ENCODE measurements at regions not wholly inside any gene's neighbourhood (a gene's known extent, or its start where the extent isn't known, plus 50 kb on each side); places are given as distances from the start of the nearest gene placed in this dataset.

DNA sequence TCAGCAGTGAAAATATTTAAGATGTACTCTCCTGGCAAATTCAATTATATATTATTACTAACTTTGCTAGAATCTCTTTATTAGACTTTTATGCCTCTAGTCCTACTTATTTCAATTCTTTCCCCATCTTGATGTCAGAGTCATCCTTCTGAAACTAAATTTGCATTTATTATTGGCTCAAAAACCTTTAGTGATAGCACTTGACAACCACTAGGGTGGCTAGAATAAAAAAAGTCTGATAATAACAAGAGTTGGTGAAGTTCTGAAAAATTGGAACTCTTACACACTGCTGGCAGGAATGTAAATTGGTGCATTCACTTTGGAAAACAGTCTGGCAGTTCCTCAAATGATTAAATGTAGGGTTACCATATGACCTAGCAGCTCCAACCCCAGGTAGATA lies 73.8 kb downstream of the LSMEM1 start:
- no peak overlapping the region for H3K4me3 ChIP-seq (ENCODE audit: low read length)
- no peak overlapping the region for H3K27ac ChIP-seq (ENCODE audit: low read depth, low read length)
- no peak overlapping the region for H3K9ac ChIP-seq (ENCODE audit: low read length)
- H3K4me2 ChIP-seq (ENCODE audit: low read length) = no peak overlapping the region
- H4K8ac ChIP-seq (ENCODE audit: low read depth, low read length) = no peak overlapping the region
- H2BK15ac ChIP-seq (replicated peaks; ENCODE audit: low read depth) = no peak overlapping the region
- no peak for DNase-seq
- H2BK120ac ChIP-seq (ENCODE audit: low read depth, low read length) = no peak overlapping the region
- H3K79me1 ChIP-seq (ENCODE audit: low read length) = no peaks in the 10 kb centered on the region
- no peaks in the 10 kb centered on the region for H3K79me2 ChIP-seq (ENCODE audit: control insufficient read depth, insufficient read depth, low read length)
- H3K27me3 ChIP-seq (ENCODE audit: insufficient read depth, low read length, poor library complexity) = no peaks in the 10 kb centered on the region
- no peak overlapping the region for H4K5ac ChIP-seq (ENCODE audit: low read length)
- no peak overlapping the region for H3K23ac ChIP-seq (ENCODE audit: low read length)
- no peaks in the 10 kb centered on the region for H3K36me3 ChIP-seq (ENCODE audit: control insufficient read depth, insufficient read depth, low read length)
- no peak overlapping the region for H3K18ac ChIP-seq (ENCODE audit: low read length)
- no peak overlapping the region for H2BK5ac ChIP-seq (ENCODE audit: low read length)
- H2AK5ac ChIP-seq (ENCODE audit: low read length) = no peak overlapping the region
- no peak overlapping the region for H3K4ac ChIP-seq (ENCODE audit: low read depth, low read length)
- no peaks in the 10 kb centered on the region for H3K4me1 ChIP-seq (ENCODE audit: control insufficient read depth, low read depth, low read length)
- no peak overlapping the region for H3K56ac ChIP-seq (ENCODE audit: low read length)

DNA sequence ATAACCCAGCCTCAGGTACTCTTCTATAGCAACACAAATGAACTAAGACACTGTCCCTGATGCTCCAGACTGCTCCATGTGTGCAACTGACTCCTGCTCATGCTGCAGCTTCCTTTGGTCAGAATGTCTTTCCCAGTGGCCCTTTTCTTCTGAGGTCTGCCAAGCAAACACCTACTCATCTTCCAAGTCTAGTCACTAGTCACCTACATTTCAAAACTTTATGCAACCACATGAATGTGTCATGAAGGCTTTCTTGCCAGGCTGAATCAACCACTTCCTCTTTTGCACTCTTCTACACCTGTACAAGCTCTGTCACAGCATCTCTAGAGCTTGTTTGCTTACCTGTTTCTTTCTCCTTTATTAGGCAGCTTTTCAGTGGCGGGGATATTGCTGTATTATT lies 75.8 kb downstream of the LSMEM1 start:
- Histone ChIP-seq H3K4me1 (ENCODE audit: control insufficient read depth, low read depth, low read length) (no peaks in the 10 kb centered on the region), H3K4ac (ENCODE audit: low read depth, low read length) (no peak overlapping the region), H2BK5ac (ENCODE audit: low read length) (no peak overlapping the region), H3K4me2 (ENCODE audit: low read length) (no peak overlapping the region), H3K4me3 (ENCODE audit: low read length) (no peak overlapping the region), H3K79me1 (ENCODE audit: low read length) (no peaks in the 10 kb centered on the region), H2BK15ac (replicated peaks; ENCODE audit: low read depth) (no peak overlapping the region), H3K9ac (ENCODE audit: low read length) (no peak overlapping the region), H3K56ac (ENCODE audit: low read length) (no peak overlapping the region), H4K5ac (ENCODE audit: low read length) (no peak overlapping the region), H3K36me3 (ENCODE audit: control insufficient read depth, insufficient read depth, low read length) (no peaks in the 10 kb centered on the region), H4K8ac (ENCODE audit: low read depth, low read length) (no peak overlapping the region), H3K27ac (ENCODE audit: low read depth, low read length) (no peak overlapping the region), H3K18ac (ENCODE audit: low read length) (no peak overlapping the region), H3K79me2 (ENCODE audit: control insufficient read depth, insufficient read depth, low read length) (no peaks in the 10 kb centered on the region), H3K23ac (ENCODE audit: low read length) (no peak overlapping the region), H2BK120ac (ENCODE audit: low read depth, low read length) (no peak overlapping the region), H3K27me3 (ENCODE audit: insufficient read depth, low read length, poor library complexity) (no peaks in the 10 kb centered on the region), H2AK5ac (ENCODE audit: low read length) (no peak overlapping the region)
- WGBS (ENCODE audit: extremely low coverage, insufficient coverage, low lambda C conversion rate) = no CpG with 5 or more reads among the region's 1 CpG
- no peak for DNase-seq

DNA sequence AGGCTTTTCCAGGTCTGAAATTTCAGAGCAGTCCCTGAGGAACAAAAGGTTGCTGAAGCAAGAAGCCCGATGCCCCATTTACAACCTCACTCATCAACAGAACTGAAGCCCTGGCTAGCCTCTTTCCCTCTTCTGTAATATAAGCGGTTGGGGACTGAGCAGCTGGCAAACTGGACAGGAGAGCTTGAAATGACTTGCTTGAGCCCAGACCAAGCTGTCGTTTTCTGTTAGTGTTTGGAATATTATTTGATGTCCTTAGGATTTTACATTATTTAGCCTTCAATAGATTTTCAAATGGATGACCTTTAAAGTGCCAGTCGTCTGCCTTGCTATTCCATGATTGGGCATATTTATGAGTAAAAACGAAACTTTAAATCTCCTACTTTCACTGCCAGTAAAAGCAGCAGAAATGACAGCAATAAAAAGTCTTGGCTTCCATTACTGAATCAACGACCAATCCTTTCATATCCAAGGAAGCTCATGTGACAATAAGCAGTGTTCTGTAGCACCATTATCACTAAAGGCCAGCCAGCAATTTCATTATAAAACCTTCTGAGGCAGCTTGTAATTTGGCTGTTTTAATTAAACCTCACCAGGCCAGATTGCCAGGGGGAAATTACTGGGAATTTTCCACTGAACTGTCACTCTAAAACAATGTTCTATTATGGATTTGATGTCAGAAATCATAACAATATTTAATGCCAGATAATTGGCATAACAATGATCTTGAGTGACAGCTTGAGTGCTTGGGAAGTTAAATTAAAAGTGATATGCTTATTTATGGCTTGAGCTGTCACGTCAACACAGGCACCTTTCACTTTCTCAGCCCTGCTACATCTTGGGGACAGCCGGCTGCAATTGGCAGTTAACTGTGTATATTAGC lies 85.9 kb downstream of the LSMEM1 start:
- Histone ChIP-seq H3K4me3 (ENCODE audit: low read length) (no peak overlapping the region), H3K18ac (ENCODE audit: low read length) (no peak overlapping the region), H3K27me3 (ENCODE audit: insufficient read depth, low read length, poor library complexity) (no peaks in the 10 kb centered on the region), H3K4me2 (ENCODE audit: low read length) (no peak overlapping the region), H3K23ac (ENCODE audit: low read length) (no peak overlapping the region), H3K56ac (ENCODE audit: low read length) (no peak overlapping the region), H2BK15ac (replicated peaks; ENCODE audit: low read depth) (no peak overlapping the region), H3K79me2 (ENCODE audit: control insufficient read depth, insufficient read depth, low read length) (no peaks in the 10 kb centered on the region), H2BK5ac (ENCODE audit: low read length) (no peak overlapping the region), H3K4me1 (ENCODE audit: control insufficient read depth, low read depth, low read length) (no peaks in the 10 kb centered on the region), H3K27ac (ENCODE audit: low read depth, low read length) (no peak overlapping the region), H4K8ac (ENCODE audit: low read depth, low read length) (no peak overlapping the region), H2AK5ac (ENCODE audit: low read length) (no peak overlapping the region), H3K79me1 (ENCODE audit: low read length) (no peaks in the 10 kb centered on the region), H3K36me3 (ENCODE audit: control insufficient read depth, insufficient read depth, low read length) (no peaks in the 10 kb centered on the region), H4K5ac (ENCODE audit: low read length) (no peak overlapping the region), H2BK120ac (ENCODE audit: low read depth, low read length) (no peak overlapping the region), H3K4ac (ENCODE audit: low read depth, low read length) (no peak overlapping the region), H3K9ac (ENCODE audit: low read length) (no peak overlapping the region)
- DNase-seq = no peak
- no CpG with 5 or more reads among the region's 8 CpGs for WGBS (ENCODE audit: extremely low coverage, insufficient coverage, low lambda C conversion rate)

GRCh38 chr7:112567388-112567787 lies 86.6 kb downstream of the LSMEM1 start:
- Histone ChIP-seq H3K27me3 (ENCODE audit: insufficient read depth, low read length, poor library complexity) (no peaks in the 10 kb centered on the region), H3K36me3 (ENCODE audit: control insufficient read depth, insufficient read depth, low read length) (no peaks in the 10 kb centered on the region), H3K9ac (ENCODE audit: low read length) (no peak overlapping the region), H3K4me2 (ENCODE audit: low read length) (no peak overlapping the region), H2BK15ac (replicated peaks; ENCODE audit: low read depth) (no peak overlapping the region), H3K27ac (ENCODE audit: low read depth, low read length) (no peak overlapping the region), H3K56ac (ENCODE audit: low read length) (no peak overlapping the region), H2AK5ac (ENCODE audit: low read length) (no peak overlapping the region), H3K79me2 (ENCODE audit: control insufficient read depth, insufficient read depth, low read length) (no peaks in the 10 kb centered on the region), H3K23ac (ENCODE audit: low read length) (no peak overlapping the region), H3K79me1 (ENCODE audit: low read length) (no peaks in the 10 kb centered on the region), H4K5ac (ENCODE audit: low read length) (no peak overlapping the region), H3K4me3 (ENCODE audit: low read length) (no peak overlapping the region), H4K8ac (ENCODE audit: low read depth, low read length) (no peak overlapping the region), H3K4ac (ENCODE audit: low read depth, low read length) (no peak overlapping the region), H2BK5ac (ENCODE audit: low read length) (no peak overlapping the region), H3K18ac (ENCODE audit: low read length) (no peak overlapping the region), H3K4me1 (ENCODE audit: control insufficient read depth, low read depth, low read length) (no peaks in the 10 kb centered on the region), H2BK120ac (ENCODE audit: low read depth, low read length) (no peak overlapping the region)
- no peak for DNase-seq
- no CpG with 5 or more reads among the region's 2 CpGs for WGBS (ENCODE audit: extremely low coverage, insufficient coverage, low lambda C conversion rate)

DNA sequence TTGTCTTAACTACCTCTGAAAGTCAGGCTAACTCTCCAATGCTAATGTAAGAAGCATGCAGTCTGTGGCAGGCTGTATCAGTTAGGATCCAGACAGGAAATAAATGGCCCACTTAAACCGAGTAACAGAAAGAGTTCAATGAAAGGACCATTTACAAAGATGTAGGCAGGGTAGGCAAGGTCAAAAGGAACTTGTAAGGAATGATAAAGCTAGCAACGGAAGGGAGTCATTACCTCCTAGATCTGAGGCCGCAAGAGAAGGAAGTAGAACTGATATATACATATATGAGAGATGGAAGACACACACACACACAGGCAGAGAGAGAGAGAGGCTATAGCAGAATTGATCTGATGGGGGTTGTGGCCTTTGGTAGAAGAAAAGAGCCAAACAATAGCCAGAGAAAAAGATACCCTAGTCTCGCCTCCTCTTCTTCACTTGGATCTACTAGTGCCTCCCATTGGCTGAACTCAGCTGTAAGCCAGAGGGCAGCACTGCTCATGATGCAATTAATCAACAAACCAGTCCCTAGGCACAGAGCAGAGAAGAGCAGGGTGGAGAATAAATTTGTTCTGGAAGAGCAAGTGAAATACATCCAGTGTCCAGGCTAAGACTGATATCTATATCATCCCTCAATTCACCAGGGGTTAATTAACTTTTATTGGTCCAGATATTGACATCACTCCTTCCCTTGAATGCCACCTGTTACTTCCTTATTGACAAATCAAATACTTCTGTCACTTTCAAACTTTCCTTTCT lies 91.2 kb downstream of the LSMEM1 start:
- no peak overlapping the region for H3K27ac ChIP-seq (ENCODE audit: low read depth, low read length)
- H3K4me3 ChIP-seq (ENCODE audit: low read length) = no peak overlapping the region
- no peak overlapping the region for H3K4me2 ChIP-seq (ENCODE audit: low read length)
- H3K79me1 ChIP-seq (ENCODE audit: low read length) = no peaks in the 10 kb centered on the region
- DNase-seq = peak; percentile 49
- no peak overlapping the region for H3K23ac ChIP-seq (ENCODE audit: low read length)
- no peak overlapping the region for H2AK5ac ChIP-seq (ENCODE audit: low read length)
- H2BK15ac ChIP-seq (replicated peaks; ENCODE audit: low read depth) = no peak overlapping the region
- no peaks in the 10 kb centered on the region for H3K79me2 ChIP-seq (ENCODE audit: control insufficient read depth, insufficient read depth, low read length)
- H4K8ac ChIP-seq (ENCODE audit: low read depth, low read length) = no peak overlapping the region
- H4K5ac ChIP-seq (ENCODE audit: low read length) = no peak overlapping the region
- H3K27me3 ChIP-seq (ENCODE audit: insufficient read depth, low read length, poor library complexity) = no peaks in the 10 kb centered on the region
- H2BK5ac ChIP-seq (ENCODE audit: low read length) = no peak overlapping the region
- H3K18ac ChIP-seq (ENCODE audit: low read length) = no peak overlapping the region
- no peaks in the 10 kb centered on the region for H3K36me3 ChIP-seq (ENCODE audit: control insufficient read depth, insufficient read depth, low read length)
- no peak overlapping the region for H2BK120ac ChIP-seq (ENCODE audit: low read depth, low read length)
- no peak overlapping the region for H3K4ac ChIP-seq (ENCODE audit: low read depth, low read length)
- WGBS (ENCODE audit: extremely low coverage, insufficient coverage, low lambda C conversion rate) = no CpG with 5 or more reads among the region's 4 CpGs
- H3K56ac ChIP-seq (ENCODE audit: low read length) = no peak overlapping the region
- H3K9ac ChIP-seq (ENCODE audit: low read length) = no peak overlapping the region
- H3K4me1 ChIP-seq (ENCODE audit: control insufficient read depth, low read depth, low read length) = no peaks in the 10 kb centered on the region

Data from mesendoderm (in vitro differentiated cells).